ENCODE measurements at regions not wholly inside any gene's neighbourhood (a gene's known extent, or its start where the extent isn't known, plus 50 kb on each side); places are given as distances from the start of the nearest gene placed in this dataset.

DNA sequence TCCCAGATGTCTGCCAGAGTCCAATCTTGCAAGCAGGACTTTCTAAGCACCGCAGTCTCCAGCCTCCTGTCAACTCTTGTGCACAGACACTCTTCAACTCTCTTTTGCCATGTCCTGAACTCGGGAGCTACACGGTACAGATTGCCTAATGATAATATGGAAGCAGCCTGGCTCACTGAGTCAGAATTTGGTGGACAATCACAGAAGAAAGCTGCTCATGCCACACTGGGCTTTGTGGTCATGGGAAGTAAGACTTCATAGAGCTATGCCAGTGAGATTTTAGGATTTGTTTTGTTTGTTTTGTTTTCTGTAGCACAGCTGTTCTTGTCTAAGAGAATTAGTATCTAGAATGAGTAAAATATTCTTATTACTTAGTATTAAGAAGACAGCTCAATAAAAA is 144.1 kb upstream of the PRSS58 start:
- TF ChIP-seq, protein P1, sequence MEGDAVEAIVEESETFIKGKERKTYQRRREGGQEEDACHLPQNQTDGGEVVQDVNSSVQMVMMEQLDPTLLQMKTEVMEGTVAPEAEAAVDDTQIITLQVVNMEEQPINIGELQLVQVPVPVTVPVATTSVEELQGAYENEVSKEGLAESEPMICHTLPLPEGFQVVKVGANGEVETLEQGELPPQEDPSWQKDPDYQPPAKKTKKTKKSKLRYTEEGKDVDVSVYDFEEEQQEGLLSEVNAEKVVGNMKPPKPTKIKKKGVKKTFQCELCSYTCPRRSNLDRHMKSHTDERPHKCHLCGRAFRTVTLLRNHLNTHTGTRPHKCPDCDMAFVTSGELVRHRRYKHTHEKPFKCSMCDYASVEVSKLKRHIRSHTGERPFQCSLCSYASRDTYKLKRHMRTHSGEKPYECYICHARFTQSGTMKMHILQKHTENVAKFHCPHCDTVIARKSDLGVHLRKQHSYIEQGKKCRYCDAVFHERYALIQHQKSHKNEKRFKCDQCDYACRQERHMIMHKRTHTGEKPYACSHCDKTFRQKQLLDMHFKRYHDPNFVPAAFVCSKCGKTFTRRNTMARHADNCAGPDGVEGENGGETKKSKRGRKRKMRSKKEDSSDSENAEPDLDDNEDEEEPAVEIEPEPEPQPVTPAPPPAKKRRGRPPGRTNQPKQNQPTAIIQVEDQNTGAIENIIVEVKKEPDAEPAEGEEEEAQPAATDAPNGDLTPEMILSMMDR (IDR thresholded peaks at IDR 0.05): no peak
- TF ChIP-seq, protein P2, sequence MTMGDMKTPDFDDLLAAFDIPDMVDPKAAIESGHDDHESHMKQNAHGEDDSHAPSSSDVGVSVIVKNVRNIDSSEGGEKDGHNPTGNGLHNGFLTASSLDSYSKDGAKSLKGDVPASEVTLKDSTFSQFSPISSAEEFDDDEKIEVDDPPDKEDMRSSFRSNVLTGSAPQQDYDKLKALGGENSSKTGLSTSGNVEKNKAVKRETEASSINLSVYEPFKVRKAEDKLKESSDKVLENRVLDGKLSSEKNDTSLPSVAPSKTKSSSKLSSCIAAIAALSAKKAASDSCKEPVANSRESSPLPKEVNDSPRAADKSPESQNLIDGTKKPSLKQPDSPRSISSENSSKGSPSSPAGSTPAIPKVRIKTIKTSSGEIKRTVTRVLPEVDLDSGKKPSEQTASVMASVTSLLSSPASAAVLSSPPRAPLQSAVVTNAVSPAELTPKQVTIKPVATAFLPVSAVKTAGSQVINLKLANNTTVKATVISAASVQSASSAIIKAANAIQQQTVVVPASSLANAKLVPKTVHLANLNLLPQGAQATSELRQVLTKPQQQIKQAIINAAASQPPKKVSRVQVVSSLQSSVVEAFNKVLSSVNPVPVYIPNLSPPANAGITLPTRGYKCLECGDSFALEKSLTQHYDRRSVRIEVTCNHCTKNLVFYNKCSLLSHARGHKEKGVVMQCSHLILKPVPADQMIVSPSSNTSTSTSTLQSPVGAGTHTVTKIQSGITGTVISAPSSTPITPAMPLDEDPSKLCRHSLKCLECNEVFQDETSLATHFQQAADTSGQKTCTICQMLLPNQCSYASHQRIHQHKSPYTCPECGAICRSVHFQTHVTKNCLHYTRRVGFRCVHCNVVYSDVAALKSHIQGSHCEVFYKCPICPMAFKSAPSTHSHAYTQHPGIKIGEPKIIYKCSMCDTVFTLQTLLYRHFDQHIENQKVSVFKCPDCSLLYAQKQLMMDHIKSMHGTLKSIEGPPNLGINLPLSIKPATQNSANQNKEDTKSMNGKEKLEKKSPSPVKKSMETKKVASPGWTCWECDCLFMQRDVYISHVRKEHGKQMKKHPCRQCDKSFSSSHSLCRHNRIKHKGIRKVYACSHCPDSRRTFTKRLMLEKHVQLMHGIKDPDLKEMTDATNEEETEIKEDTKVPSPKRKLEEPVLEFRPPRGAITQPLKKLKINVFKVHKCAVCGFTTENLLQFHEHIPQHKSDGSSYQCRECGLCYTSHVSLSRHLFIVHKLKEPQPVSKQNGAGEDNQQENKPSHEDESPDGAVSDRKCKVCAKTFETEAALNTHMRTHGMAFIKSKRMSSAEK (CRISPR knock-in tag; IDR thresholded peaks at IDR 0.05; ENCODE audit: borderline replicate concordance): no peak
